ENCODE measurements at regions not wholly inside any gene's neighbourhood (a gene's known extent, or its start where the extent isn't known, plus 50 kb on each side); places are given as distances from the start of the nearest gene placed in this dataset.

- TF ChIP-seq TCF7L2 (IDR thresholded peaks at IDR 0.05; ENCODE audit: low read depth, low read length) (no peak), SIN3A (IDR thresholded peaks at IDR 0.05; ENCODE audit: borderline replicate concordance, insufficient read depth, low read depth, low read length) (no peak), POLR2AphosphoS5 (IDR thresholded peaks at IDR 0.05; ENCODE audit: low read depth, low read length) (no peak)
- TF ChIP-seq, protein P1, sequence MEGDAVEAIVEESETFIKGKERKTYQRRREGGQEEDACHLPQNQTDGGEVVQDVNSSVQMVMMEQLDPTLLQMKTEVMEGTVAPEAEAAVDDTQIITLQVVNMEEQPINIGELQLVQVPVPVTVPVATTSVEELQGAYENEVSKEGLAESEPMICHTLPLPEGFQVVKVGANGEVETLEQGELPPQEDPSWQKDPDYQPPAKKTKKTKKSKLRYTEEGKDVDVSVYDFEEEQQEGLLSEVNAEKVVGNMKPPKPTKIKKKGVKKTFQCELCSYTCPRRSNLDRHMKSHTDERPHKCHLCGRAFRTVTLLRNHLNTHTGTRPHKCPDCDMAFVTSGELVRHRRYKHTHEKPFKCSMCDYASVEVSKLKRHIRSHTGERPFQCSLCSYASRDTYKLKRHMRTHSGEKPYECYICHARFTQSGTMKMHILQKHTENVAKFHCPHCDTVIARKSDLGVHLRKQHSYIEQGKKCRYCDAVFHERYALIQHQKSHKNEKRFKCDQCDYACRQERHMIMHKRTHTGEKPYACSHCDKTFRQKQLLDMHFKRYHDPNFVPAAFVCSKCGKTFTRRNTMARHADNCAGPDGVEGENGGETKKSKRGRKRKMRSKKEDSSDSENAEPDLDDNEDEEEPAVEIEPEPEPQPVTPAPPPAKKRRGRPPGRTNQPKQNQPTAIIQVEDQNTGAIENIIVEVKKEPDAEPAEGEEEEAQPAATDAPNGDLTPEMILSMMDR (IDR thresholded peaks at IDR 0.05): no peak
- TF ChIP-seq, protein P2, sequence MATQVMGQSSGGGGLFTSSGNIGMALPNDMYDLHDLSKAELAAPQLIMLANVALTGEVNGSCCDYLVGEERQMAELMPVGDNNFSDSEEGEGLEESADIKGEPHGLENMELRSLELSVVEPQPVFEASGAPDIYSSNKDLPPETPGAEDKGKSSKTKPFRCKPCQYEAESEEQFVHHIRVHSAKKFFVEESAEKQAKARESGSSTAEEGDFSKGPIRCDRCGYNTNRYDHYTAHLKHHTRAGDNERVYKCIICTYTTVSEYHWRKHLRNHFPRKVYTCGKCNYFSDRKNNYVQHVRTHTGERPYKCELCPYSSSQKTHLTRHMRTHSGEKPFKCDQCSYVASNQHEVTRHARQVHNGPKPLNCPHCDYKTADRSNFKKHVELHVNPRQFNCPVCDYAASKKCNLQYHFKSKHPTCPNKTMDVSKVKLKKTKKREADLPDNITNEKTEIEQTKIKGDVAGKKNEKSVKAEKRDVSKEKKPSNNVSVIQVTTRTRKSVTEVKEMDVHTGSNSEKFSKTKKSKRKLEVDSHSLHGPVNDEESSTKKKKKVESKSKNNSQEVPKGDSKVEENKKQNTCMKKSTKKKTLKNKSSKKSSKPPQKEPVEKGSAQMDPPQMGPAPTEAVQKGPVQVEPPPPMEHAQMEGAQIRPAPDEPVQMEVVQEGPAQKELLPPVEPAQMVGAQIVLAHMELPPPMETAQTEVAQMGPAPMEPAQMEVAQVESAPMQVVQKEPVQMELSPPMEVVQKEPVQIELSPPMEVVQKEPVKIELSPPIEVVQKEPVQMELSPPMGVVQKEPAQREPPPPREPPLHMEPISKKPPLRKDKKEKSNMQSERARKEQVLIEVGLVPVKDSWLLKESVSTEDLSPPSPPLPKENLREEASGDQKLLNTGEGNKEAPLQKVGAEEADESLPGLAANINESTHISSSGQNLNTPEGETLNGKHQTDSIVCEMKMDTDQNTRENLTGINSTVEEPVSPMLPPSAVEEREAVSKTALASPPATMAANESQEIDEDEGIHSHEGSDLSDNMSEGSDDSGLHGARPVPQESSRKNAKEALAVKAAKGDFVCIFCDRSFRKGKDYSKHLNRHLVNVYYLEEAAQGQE (IDR thresholded peaks at IDR 0.05; ENCODE audit: insufficient read depth in 1 of 2, low read depth in 2 of 2, low read length in 1 of 2): no peak
- Histone ChIP-seq H3K9me3 (ENCODE audit: control insufficient read depth, insufficient read depth, low read depth, low read length) (no peaks in the 10 kb centered on the region; the same call in 1 of the 2 replicates), H3K4me1 (ENCODE audit: control insufficient read depth, insufficient read depth, low read length) (no peaks in the 10 kb centered on the region), H3K36me3 (ENCODE audit: control insufficient read depth, insufficient read depth, low read length) (no peaks in the 10 kb centered on the region), H3K27me3 (ENCODE audit: control insufficient read depth, insufficient read depth, low read length) (no peaks in the 10 kb centered on the region), H3K4me3 (ENCODE audit: low read depth in 2 of 2, low read length in 2 of 2) (no peak overlapping the region), H3K27ac (ENCODE audit: low read length) (no peak overlapping the region)
- intact Hi-C loops (cut with micrococcal nuclease; ENCODE audit: unreplicated experiment): no loop called here
- ChIA-PET CTCF (no interaction called here), POLR2A (no interaction called here)
- ATAC-seq: no peak
- in situ Hi-C loops (cut with HindIII; ENCODE audit: low pct_unique_long_range_greater_than_20kb, low sequenced_read_pairs): no loop called here
- no TSS peak for BruUV-seq (replicated peaks)
- DNase-seq (ENCODE audit: low read depth, low spot score): no peak
Measured at GRCh38 chr5:18778225-18778624, 1144.0 kb downstream of the TAF11L14 start.

GRCh38 chr5:18789218-18789998 is 1155.1 kb downstream of the TAF11L14 start:
- H3K27ac ChIP-seq (ENCODE audit: low read length): no peak overlapping the region
- H3K27me3 ChIP-seq (ENCODE audit: control insufficient read depth, insufficient read depth, low read length): no peaks in the 10 kb centered on the region
- CTCF ChIA-PET: no interaction called here
- no peak for DNase-seq (ENCODE audit: low read depth, low spot score)
- intact Hi-C loops (cut with micrococcal nuclease; ENCODE audit: unreplicated experiment) (no loop called here), in situ Hi-C loops (cut with HindIII; ENCODE audit: low pct_unique_long_range_greater_than_20kb, low sequenced_read_pairs) (no loop called here)
- no peak overlapping the region for H3K4me3 ChIP-seq (ENCODE audit: low read depth in 2 of 2, low read length in 2 of 2)
- no peaks in the 10 kb centered on the region for H3K4me1 ChIP-seq (ENCODE audit: control insufficient read depth, insufficient read depth, low read length)
- no TSS peak for BruUV-seq (replicated peaks)
- no peaks in the 10 kb centered on the region for H3K36me3 ChIP-seq (ENCODE audit: control insufficient read depth, insufficient read depth, low read length)
- POLR2A ChIA-PET: no interaction called here
- no peak for ATAC-seq
- H3K9me3 ChIP-seq (ENCODE audit: control insufficient read depth, insufficient read depth, low read depth, low read length): 0 out of 2 replicates have a peak, but pooled peaks cover 2% of the 10 kb centered on the region
- TF ChIP-seq POLR2AphosphoS5 (IDR thresholded peaks at IDR 0.05; ENCODE audit: low read depth, low read length): no peak
- TF ChIP-seq, protein P1 (IDR thresholded peaks at IDR 0.05): no peak
